SU-DHL-6 (cell line): ENCODE measurements at regions not wholly inside any gene's neighbourhood (a gene's known extent, or its start where the extent isn't known, plus 50 kb on each side); places are given as distances from the start of the nearest gene placed in this dataset.

Experiments used
- H2AFZ ChIP-seq: fragments of 200-600 bp; sonication (generic); 2 replicates; pipeline ENCODE4 v1.6.1; 2014; ENCODE audit warnings: low read depth, mild to moderate bottlenecking, moderate library complexity, mixed read lengths, antibody characterized with exemption, low read length; ENCODE audit not compliant: severe bottlenecking
- H3F3A ChIP-seq: fragments of 200-600 bp; shearing (Covaris generic); 2 replicates; pipeline ENCODE4 v1.6.0; 2016; ENCODE audit warnings: antibody characterized with exemption, mild to moderate bottlenecking; ENCODE audit not compliant: insufficient read depth
- H3K27ac ChIP-seq: fragments of 200-600 bp; sonication (generic); 2 replicates; pipeline ENCODE4 v1.5.1; 2016; ENCODE audit warnings: low read depth, mild to moderate bottlenecking, low read length, moderate library complexity, mixed read lengths
- H3K27me3 ChIP-seq: fragments of 200-600 bp; sonication (generic), shearing (Covaris generic); 2 replicates; pipeline ENCODE4 v1.6.0; 2014; ENCODE audit warnings: mild to moderate bottlenecking, low read length
- H3K36me3 ChIP-seq: fragments of 200-600 bp; sonication (generic); 2 replicates; pipeline ENCODE4 v1.6.1; 2014; ENCODE audit warnings: mild to moderate bottlenecking, low read length, mixed read lengths
- H3K4me2 ChIP-seq: fragments of 300-600, 200-600 bp; shearing (Covaris generic), sonication (generic); 2 replicates; pipeline ENCODE4 v1.6.0; 2014; ENCODE audit warnings: low read length, low read depth, mild to moderate bottlenecking; ENCODE audit not compliant: poor library complexity, severe bottlenecking
- H3K4me3 ChIP-seq: fragments of 200-600 bp; sonication (generic); 2 replicates; pipeline ENCODE4 v1.5.1; 2014; ENCODE audit warnings: antibody characterized with exemption, low read length, mild to moderate bottlenecking, mixed read lengths; ENCODE audit not compliant: insufficient read depth, poor library complexity, severe bottlenecking
- H3K79me2 ChIP-seq: fragments of 200-600 bp; sonication (generic); 2 replicates; pipeline ENCODE4 v1.6.1; 2014; ENCODE audit warnings: mild to moderate bottlenecking, low read length, moderate library complexity; ENCODE audit not compliant: insufficient read depth
- H3K9ac ChIP-seq: fragments of 200-600 bp; sonication (generic); 2 replicates; pipeline ENCODE4 v1.7.0; 2014; ENCODE audit warnings: mild to moderate bottlenecking, low read length
- H3K9me2 ChIP-seq: fragments of 200-600 bp; sonication (generic); replicated peaks from 2 replicates; pipeline ENCODE4 v1.6.1; 2014; ENCODE audit warnings: low read length; ENCODE audit not compliant: insufficient read depth
- H3K9me3 ChIP-seq: fragments of 200-600 bp; sonication (generic); 2 replicates; pipeline ENCODE4 v1.6.1; 2014; ENCODE audit warnings: low read length, mixed read lengths; ENCODE audit not compliant: insufficient read depth
- H4K20me1 ChIP-seq: fragments of 200-600 bp; sonication (generic); 2 replicates; pipeline ENCODE4 v1.6.1; 2014; ENCODE audit warnings: low read depth, mild to moderate bottlenecking, antibody characterized with exemption, low read length, moderate library complexity, mixed read lengths
- EZH2phosphoT487 ChIP-seq: fragments of 200-600 bp; sonication (generic), shearing (Covaris generic); conservative IDR thresholded peaks from 2 replicates; pipeline ENCODE4 v1.6.1; 2018; ENCODE audit warnings: mild to moderate bottlenecking, antibody characterized with exemption, low read length, moderate library complexity, mixed read lengths
- TF ChIP-seq, protein P1 (sequence below): fragments of 200-600 bp; sonication (generic); IDR thresholded peaks from one replicate; pipeline ENCODE4 v1.5.1; 2017; ENCODE audit warnings: antibody characterized with exemption, mild to moderate bottlenecking, low read length, moderate library complexity; ENCODE audit not compliant: insufficient read depth, poor library complexity, severe bottlenecking

DNA sequence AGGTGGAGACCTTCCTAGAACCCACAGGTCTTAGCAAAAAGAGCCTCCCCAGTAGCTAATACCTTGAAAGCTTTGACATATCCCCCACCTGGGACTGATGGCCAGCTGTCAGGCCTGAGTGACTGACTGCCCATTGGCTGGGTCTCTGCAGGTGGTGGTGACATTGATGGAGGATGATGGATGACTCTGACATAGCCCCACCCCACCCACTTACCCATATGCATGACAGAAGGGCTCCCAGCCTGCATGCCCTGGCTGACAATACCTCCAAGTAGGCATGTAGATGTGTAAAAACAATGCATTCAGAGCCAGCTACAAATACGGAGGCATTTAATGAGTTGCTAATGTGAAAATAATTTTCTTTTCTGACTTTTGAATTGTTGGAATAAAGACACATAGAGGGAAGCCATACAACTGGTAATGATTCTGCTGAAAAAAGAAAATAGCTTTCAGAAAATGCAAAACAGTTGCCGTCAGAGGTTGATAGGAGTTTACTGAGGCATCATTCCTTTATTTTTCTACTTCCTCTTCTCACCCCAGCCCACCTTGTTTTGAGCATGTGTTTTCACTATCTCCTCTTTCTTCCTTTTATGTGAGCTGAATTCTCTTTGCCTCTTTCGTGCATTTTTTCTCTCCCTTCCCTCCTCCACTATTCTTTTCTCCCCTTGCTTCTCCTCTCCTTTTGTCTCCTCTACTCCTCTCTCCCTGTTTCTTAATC lies 70.6 kb downstream of the OLIG3 start:
- H2AFZ ChIP-seq: no peak overlapping the region
- H3K27ac ChIP-seq: no peak overlapping the region
- TF ChIP-seq, protein P1, sequence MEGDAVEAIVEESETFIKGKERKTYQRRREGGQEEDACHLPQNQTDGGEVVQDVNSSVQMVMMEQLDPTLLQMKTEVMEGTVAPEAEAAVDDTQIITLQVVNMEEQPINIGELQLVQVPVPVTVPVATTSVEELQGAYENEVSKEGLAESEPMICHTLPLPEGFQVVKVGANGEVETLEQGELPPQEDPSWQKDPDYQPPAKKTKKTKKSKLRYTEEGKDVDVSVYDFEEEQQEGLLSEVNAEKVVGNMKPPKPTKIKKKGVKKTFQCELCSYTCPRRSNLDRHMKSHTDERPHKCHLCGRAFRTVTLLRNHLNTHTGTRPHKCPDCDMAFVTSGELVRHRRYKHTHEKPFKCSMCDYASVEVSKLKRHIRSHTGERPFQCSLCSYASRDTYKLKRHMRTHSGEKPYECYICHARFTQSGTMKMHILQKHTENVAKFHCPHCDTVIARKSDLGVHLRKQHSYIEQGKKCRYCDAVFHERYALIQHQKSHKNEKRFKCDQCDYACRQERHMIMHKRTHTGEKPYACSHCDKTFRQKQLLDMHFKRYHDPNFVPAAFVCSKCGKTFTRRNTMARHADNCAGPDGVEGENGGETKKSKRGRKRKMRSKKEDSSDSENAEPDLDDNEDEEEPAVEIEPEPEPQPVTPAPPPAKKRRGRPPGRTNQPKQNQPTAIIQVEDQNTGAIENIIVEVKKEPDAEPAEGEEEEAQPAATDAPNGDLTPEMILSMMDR: no peak
- no peak for TF ChIP-seq EZH2phosphoT487
- no peaks in the 10 kb centered on the region for H4K20me1 ChIP-seq
- no peaks in the 10 kb centered on the region for H3F3A ChIP-seq
- no peaks in the 10 kb centered on the region for H3K9me2 ChIP-seq
- no peak overlapping the region for H3K9ac ChIP-seq
- H3K4me2 ChIP-seq: no peak overlapping the region
- H3K4me3 ChIP-seq: no peak overlapping the region
- H3K27me3 ChIP-seq: no peaks in the 10 kb centered on the region
- no peaks in the 10 kb centered on the region for H3K36me3 ChIP-seq
- no peaks in the 10 kb centered on the region for H3K79me2 ChIP-seq
- H3K9me3 ChIP-seq: no peaks in the 10 kb centered on the region

DNA sequence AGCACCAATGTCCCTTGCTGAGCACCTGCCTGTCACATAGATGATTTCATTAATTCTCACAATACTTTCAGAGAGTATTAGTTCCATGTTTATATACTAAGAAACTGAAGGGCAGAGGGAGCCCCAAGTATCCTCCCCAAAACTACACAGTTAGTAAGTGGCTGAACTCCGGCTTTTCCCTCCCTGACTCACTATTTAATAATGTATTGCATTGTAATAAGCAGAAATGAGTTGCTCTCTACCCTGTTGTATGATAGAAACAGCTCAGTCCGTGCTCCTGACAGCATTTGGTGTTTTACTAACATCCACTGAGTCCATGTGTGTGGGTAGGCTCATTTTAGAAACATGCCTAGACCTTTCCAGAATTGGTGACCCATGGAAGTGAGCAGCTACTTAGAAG lies 76.8 kb downstream of the OLIG3 start:
- Histone ChIP-seq H3K9me3 (no peaks in the 10 kb centered on the region), H3K4me3 (no peak overlapping the region), H4K20me1 (no peaks in the 10 kb centered on the region), H3K36me3 (no peaks in the 10 kb centered on the region), H3K4me2 (no peak overlapping the region), H3K9ac (no peak overlapping the region), H3K27ac (no peak overlapping the region), H3K79me2 (no peaks in the 10 kb centered on the region), H2AFZ (no peak overlapping the region), H3F3A (no peaks in the 10 kb centered on the region), H3K9me2 (no peaks in the 10 kb centered on the region), H3K27me3 (no peaks in the 10 kb centered on the region)
- TF ChIP-seq EZH2phosphoT487: no peak
- TF ChIP-seq, protein P1: no peak

DNA sequence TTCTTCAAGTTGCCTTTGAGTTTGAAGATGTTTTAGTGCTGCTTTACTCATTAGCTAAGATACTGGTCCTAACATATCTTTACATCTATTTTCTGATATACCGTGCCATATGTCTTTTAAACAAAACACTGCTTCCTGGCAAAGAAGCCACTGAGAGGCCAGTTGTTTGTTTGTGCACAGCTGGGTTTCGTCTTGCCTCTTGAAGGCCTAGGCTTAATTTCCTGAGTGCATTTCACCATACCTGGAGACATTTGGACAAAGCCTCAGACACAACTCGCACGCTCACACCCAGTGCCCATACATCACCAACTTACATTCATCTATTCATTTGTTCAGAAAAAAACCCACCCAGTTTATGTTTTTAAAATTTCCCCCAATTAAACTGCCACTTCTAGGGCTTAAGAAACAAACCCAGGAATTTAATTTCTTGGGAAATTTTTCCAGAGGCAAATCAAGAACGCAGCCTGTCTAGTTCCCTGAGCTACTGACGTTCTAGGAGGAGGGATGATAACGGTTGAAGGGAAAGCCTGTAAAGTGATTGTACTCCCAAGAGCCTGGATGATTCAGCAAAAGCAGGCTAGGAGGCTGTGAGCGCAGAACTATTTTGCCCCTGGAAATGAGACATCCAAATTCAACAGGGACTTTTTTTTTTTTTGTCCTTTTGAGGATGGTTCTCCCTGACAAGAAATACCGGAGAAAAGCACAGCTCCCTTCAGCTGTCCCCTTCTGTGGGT lies 77.7 kb downstream of the OLIG3 start:
- Histone ChIP-seq H3K9me3 (no peaks in the 10 kb centered on the region), H3K4me2 (no peak overlapping the region), H4K20me1 (no peaks in the 10 kb centered on the region), H3K36me3 (no peaks in the 10 kb centered on the region), H3K27me3 (no peaks in the 10 kb centered on the region), H3K9ac (no peak overlapping the region), H3F3A (no peaks in the 10 kb centered on the region), H3K27ac (no peak overlapping the region), H3K9me2 (no peaks in the 10 kb centered on the region), H3K79me2 (no peaks in the 10 kb centered on the region), H2AFZ (no peak overlapping the region), H3K4me3 (no peak overlapping the region)
- TF ChIP-seq, protein P1: no peak
